NB4 (cell line): ENCODE measurements at regions not wholly inside any gene's neighbourhood (a gene's known extent, or its start where the extent isn't known, plus 50 kb on each side); places are given as distances from the start of the nearest gene placed in this dataset.

ENCODE experiments used
- DNase-seq: peaks from one replicate; pipeline ENCODE4 v3.0.0; 2010; ENCODE audit warnings: low read depth
- H3K4me3 ChIP-seq: one replicate; pipeline ENCODE4 v1.5.1; 2011; ENCODE audit warnings: mild to moderate bottlenecking, low read depth, low read length, moderate library complexity
- MYC ChIP-seq: IDR thresholded peaks from 2 replicates; pipeline ENCODE4 v1.6.1; 2011; ENCODE audit warnings: low read depth, low read length
- POLR2A ChIP-seq: IDR thresholded peaks from 2 replicates; pipeline ENCODE4 v1.6.1; 2011; ENCODE audit warnings: mild to moderate bottlenecking; ENCODE audit not compliant: insufficient read length; ENCODE audit errors: extremely low read depth
- TF ChIP-seq, protein P1 (sequence below): IDR thresholded peaks from 2 replicates; pipeline ENCODE4 v1.6.1; 2011; ENCODE audit warnings: low read depth, low read length
- TF ChIP-seq, protein P2 (sequence below): IDR thresholded peaks from one replicate; pipeline ENCODE4 v1.5.1; 2012; ENCODE audit warnings: low read depth, low read length

DNA sequence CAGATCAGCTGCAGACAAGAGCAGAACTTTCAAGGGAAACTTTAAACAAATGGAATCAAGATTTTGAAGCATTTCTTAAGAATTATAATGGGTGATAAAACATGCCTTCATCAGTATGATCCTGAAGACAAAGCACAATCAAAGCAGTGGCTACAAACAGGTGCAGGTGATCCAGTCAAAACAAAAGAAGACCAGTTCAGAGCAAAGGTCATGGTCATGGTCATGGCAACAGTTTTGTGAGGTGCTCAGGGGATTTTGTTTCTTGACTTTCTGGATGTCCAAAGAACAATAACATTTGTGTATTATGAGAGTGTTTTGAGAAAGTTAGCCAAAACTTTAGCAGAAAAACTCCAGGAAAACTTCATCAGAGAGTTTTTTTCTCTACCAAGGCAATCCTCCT lies 681.7 kb upstream of the PTBP2 start:
- no peak overlapping the region for H3K4me3 ChIP-seq
- TF ChIP-seq MYC, result no peak
- TF ChIP-seq, protein P1, sequence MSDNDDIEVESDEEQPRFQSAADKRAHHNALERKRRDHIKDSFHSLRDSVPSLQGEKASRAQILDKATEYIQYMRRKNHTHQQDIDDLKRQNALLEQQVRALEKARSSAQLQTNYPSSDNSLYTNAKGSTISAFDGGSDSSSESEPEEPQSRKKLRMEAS, result no peak
- TF ChIP-seq, protein P2, sequence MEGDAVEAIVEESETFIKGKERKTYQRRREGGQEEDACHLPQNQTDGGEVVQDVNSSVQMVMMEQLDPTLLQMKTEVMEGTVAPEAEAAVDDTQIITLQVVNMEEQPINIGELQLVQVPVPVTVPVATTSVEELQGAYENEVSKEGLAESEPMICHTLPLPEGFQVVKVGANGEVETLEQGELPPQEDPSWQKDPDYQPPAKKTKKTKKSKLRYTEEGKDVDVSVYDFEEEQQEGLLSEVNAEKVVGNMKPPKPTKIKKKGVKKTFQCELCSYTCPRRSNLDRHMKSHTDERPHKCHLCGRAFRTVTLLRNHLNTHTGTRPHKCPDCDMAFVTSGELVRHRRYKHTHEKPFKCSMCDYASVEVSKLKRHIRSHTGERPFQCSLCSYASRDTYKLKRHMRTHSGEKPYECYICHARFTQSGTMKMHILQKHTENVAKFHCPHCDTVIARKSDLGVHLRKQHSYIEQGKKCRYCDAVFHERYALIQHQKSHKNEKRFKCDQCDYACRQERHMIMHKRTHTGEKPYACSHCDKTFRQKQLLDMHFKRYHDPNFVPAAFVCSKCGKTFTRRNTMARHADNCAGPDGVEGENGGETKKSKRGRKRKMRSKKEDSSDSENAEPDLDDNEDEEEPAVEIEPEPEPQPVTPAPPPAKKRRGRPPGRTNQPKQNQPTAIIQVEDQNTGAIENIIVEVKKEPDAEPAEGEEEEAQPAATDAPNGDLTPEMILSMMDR, result no peak
- no peak for TF ChIP-seq POLR2A
- no peak for DNase-seq

DNA sequence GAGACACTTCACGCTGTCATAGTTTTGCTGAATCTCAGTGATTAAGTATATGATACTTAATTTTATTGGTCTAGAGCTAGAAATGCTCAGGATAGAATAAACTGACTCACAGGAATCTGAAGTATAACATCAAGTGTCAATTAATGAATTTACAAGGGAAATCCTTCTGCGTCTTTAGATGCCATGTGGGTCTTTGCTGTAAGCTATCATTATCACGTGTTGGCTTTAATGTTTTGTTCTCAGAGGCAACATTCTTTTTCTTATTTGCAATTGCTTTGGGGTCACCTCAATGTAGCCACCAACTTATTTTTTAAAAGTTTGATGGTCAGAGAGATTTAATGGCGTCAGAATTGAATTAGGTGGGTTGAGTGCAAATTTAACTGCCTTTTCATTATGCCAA lies 680.1 kb upstream of the PTBP2 start:
- H3K4me3 ChIP-seq, result no peak overlapping the region
- TF ChIP-seq POLR2A (no peak), MYC (no peak)
- TF ChIP-seq, protein P1, result no peak
- TF ChIP-seq, protein P2, result no peak
- no peak for DNase-seq

DNA sequence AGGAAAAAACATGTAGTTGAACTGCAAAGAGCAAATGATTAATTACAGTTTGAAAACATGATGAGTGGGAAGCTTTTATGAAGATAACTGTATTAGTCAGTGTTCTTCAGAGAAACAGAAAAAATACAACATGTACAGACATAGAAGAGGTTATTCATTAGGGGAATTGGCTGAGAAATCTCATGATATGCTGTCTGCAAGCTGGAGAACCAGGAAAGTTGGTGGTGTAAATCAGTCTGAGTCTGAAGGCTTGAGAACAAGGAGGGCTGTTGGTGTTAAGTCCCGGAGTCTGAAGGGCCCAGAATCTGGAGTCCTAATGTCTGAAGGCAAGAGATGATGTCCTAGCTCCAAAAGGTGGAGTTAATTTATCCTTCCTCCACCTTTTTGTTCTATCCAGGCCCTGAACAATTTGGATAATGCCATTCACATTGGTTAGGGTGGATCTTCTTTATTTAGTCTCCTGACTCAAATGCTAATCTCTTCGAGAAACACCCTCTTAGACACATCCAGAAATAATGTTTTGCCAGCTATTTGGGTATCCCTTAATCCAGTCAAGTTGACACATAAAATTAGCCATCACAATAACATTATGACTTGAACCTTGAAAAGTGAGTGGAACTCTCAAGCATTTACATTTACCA lies 672.9 kb upstream of the PTBP2 start:
- no peak for TF ChIP-seq MYC
- TF ChIP-seq, protein P2, result no peak
- TF ChIP-seq, protein P1, result no peak
- no peak for TF ChIP-seq POLR2A
- DNase-seq, result no peak

DNA sequence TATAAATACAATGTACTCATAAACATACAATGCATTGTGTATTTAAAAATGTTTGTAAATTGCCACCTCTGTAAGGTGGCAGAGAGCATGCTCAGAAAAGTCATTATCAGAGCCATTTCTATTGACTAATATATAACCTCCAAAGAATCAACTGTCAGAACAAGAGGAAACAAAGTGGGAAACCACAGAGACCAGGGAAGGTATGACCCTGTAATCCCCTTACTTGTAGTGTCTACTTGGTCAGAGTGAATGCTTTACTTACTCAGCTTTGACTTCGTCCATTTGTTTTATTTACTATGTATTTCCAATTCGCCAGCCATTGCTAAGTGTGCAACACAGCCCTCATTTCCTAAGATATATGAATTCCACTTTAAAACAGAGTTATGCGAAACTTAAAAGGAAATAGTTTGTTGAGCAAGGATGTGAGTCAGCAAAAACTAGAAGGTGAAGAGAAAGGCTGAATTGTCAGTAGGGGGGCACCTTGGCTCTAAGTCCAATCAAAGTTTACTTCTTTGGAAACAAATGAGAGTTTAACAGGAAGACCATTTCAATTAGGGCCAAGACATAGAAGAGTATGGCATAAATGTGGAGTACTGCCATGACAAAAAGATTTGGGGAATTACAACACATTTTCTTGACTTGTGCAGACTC lies 671.7 kb upstream of the PTBP2 start:
- H3K4me3 ChIP-seq, result no peak overlapping the region
- peak; percentile 55 for DNase-seq
- TF ChIP-seq, protein P1, result no peak
- TF ChIP-seq MYC, result no peak
- TF ChIP-seq POLR2A, result no peak
- TF ChIP-seq, protein P2, result no peak

More for the DNA sequence above, 672.9 kb upstream of the PTBP2 start:
- H3K4me3 ChIP-seq, result no peak overlapping the region

DNA sequence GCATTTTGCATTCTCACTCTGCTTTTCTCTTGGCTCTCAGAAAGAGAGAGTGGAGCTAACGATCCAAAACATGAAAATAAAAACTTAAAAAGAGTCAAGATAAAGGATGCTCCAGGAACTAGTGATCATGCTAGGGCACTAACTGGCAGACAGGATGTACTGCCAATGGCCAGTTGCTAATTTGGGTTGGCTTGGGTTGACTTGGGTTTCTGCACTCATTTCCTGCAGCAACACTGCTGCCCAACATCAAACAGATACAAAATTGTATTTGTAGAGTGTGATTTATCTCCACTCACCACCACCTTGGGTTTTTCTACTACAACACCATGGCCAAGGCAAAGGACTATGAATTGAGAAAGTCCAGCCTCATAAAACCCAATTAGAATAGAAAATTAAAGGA lies 662.3 kb upstream of the PTBP2 start:
- DNase-seq, result no peak
- no peak overlapping the region for H3K4me3 ChIP-seq
- TF ChIP-seq POLR2A, result no peak
- no peak for TF ChIP-seq MYC
- TF ChIP-seq, protein P1, result no peak
- TF ChIP-seq, protein P2, result no peak
